Natural killer cell (primary cell): ENCODE measurements at regions not wholly inside any gene's neighbourhood (a gene's known extent, or its start where the extent isn't known, plus 50 kb on each side); places are given as distances from the start of the nearest gene placed in this dataset.

Experiments used
- ATAC-seq, 3 donors: fragments of 150-1000 bp in 2 of 3; fragments of 200-7000 bp in 1 of 3; cut with Tn5 transposase; 1 replicate in 1 of 3; 2 replicates in 2 of 3; pipeline ENCODE4 v1.10.0; 2021; ENCODE audit warnings: mild to moderate bottlenecking in 2 of 3, moderate library complexity in 2 of 3
- DNase-seq, 2 donors: peaks; one replicate each; pipeline versions ENCODE4 v3.0.0 to v3.0.0-alpha.2; 2013 to 2021; ENCODE audit warnings: mixed read lengths in 1 of 2
- H3K27ac ChIP-seq: one replicate; pipeline ENCODE4 v1.5.1; 2013; ENCODE audit warnings: mild to moderate bottlenecking, low read length
- H3K27me3 ChIP-seq: one replicate; pipeline ENCODE4 v1.6.1; 2013; ENCODE audit warnings: low read length; ENCODE audit not compliant: control insufficient read depth, insufficient read depth
- H3K36me3 ChIP-seq: one replicate; pipeline ENCODE4 v1.6.1; 2013; ENCODE audit warnings: low read length; ENCODE audit not compliant: control insufficient read depth, insufficient read depth
- H3K4me1 ChIP-seq: one replicate; pipeline ENCODE4 v1.6.1; 2013; ENCODE audit warnings: low read length; ENCODE audit not compliant: control insufficient read depth, insufficient read depth
- H3K4me3 ChIP-seq: one replicate; pipeline ENCODE4 v1.5.1; 2013; ENCODE audit warnings: low read length
- H3K9me3 ChIP-seq: one replicate; pipeline ENCODE4 v1.6.1; 2013; ENCODE audit warnings: low read length; ENCODE audit not compliant: control insufficient read depth, insufficient read depth
- H3K27ac Mint-ChIP-seq, 2 donors: one replicate each; pipeline ENCODE4 v1.8.0; 2022; ENCODE audit warnings: mild to moderate bottlenecking in 2 of 2, mixed read lengths in 2 of 2, moderate library complexity in 1 of 2
- H3K27me3 Mint-ChIP-seq, 2 donors: one replicate each; pipeline ENCODE4 v1.8.0; 2022; ENCODE audit warnings: low read depth in 2 of 2, mixed read lengths in 2 of 2
- H3K36me3 Mint-ChIP-seq: one replicate; pipeline ENCODE4 v1.8.0; 2022; ENCODE audit warnings: mixed read lengths
- H3K4me1 Mint-ChIP-seq, 2 donors: one replicate each; pipeline ENCODE4 v1.8.0; 2022; ENCODE audit warnings: mixed read lengths in 2 of 2
- H3K4me3 Mint-ChIP-seq: one replicate; pipeline ENCODE4 v1.8.0; 2022; ENCODE audit warnings: mild to moderate bottlenecking, moderate library complexity, mixed read lengths
- H3K9me3 Mint-ChIP-seq, 2 donors: one replicate each; pipeline ENCODE4 v1.8.0; 2022; ENCODE audit warnings: mixed read lengths in 2 of 2
- WGBS: methylation state at CpG from one replicate; pipeline ENCODE4 v1.1.7; 2013; ENCODE audit warnings: missing lambda C conversion rate; ENCODE audit not compliant: insufficient coverage; 5-methylcytosine and 5-hydroxymethylcytosine counted together
- intact Hi-C: fragments of 100-400 bp; cut with micrococcal nuclease; formaldehyde crosslinking; loops from one replicate; pipeline ENCODE4 v1.14.2; 2022
- TF ChIP-seq, protein P1 (sequence below): fragments of 200-600 bp; IDR thresholded peaks from one replicate; pipeline ENCODE4 v1.8.0; 2022; ENCODE audit warnings: antibody characterized with exemption

DNA sequence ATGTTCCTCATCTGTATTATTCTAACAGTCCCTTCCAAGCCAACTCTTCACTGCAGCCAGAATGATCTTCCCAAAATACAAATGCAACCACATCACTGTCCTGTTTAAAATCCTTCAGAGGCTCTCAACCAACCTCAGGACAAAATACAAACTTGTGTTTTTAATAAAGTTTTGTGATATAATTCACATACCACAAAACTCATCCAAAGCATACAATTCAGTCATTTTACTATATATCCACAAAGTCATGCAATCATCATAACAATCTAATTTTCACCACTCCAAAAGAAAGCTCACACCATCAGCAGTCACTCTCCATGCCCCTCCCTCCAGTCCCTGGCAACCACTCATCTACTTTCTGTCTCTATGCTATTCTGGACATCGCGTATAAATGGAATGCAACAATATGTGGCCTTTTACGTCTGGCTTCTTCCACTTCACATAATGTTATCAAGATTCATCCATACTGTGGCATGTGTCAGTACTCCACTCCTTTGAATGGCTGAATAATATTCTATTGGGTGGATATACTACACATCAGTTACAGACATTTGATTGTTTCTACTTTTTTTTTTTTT, 81.7 kb upstream of the DOCK9 start:
- H3K4me3 ChIP-seq, result no peak overlapping the region
- no peak overlapping the region for H3K27ac ChIP-seq
- Mint-ChIP-seq H3K36me3 (peaks cover 7% of the 10 kb centered on the region), H3K27ac (no peak overlapping the region), H3K4me3 (no peak overlapping the region), H3K9me3 (no peaks in the 10 kb centered on the region), H3K4me1 (peaks cover 38 to 39% of the 10 kb centered on the region in 2 donors), H3K27me3 (peaks cover 23 to 35% of the 10 kb centered on the region in 2 donors)
- 98% methylated on average over 3 of the region's 3 CpGs for WGBS
- intact Hi-C loops, result no loop called here
- H3K36me3 ChIP-seq, result no peaks in the 10 kb centered on the region
- ATAC-seq (no peak), DNase-seq (no peak)
- no peaks in the 10 kb centered on the region for H3K9me3 ChIP-seq
- peaks cover 22% of the 10 kb centered on the region for H3K4me1 ChIP-seq
- no peaks in the 10 kb centered on the region for H3K27me3 ChIP-seq
- TF ChIP-seq, protein P1, sequence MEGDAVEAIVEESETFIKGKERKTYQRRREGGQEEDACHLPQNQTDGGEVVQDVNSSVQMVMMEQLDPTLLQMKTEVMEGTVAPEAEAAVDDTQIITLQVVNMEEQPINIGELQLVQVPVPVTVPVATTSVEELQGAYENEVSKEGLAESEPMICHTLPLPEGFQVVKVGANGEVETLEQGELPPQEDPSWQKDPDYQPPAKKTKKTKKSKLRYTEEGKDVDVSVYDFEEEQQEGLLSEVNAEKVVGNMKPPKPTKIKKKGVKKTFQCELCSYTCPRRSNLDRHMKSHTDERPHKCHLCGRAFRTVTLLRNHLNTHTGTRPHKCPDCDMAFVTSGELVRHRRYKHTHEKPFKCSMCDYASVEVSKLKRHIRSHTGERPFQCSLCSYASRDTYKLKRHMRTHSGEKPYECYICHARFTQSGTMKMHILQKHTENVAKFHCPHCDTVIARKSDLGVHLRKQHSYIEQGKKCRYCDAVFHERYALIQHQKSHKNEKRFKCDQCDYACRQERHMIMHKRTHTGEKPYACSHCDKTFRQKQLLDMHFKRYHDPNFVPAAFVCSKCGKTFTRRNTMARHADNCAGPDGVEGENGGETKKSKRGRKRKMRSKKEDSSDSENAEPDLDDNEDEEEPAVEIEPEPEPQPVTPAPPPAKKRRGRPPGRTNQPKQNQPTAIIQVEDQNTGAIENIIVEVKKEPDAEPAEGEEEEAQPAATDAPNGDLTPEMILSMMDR, result no peak

DNA sequence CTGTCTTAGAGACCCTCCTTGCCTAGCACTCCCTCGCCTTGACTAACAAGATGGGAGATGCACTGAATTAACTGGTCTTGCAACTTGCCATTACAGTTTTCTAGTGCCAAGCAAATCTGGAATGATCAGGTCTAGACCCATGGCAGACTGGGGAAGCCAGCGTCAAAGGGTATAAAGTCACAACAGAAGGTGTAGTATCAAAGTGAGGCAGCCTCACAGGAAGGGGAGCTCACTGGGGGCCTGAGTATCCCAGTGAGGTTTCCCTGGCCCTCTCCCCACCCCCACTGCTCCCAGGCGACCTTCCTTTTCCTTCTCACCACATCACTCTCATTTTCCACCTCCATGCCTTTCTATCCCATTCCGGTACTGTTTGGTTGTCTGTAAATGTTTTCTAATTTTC, 83.5 kb upstream of the DOCK9 start:
- intact Hi-C loops, result no loop called here
- TF ChIP-seq, protein P1, result no peak
- Mint-ChIP-seq H3K4me3 (no peak overlapping the region), H3K27me3 (peaks cover 26 to 27% of the 10 kb centered on the region in 2 donors), H3K36me3 (peaks cover 7% of the 10 kb centered on the region), H3K27ac (no peak overlapping the region), H3K9me3 (no peaks in the 10 kb centered on the region), H3K4me1 (peaks cover 42 to 43% of the 10 kb centered on the region in 2 donors)
- Histone ChIP-seq H3K4me3 (no peak overlapping the region), H3K9me3 (no peaks in the 10 kb centered on the region), H3K27ac (no peak overlapping the region), H3K36me3 (no peaks in the 10 kb centered on the region), H3K4me1 (peaks cover 20% of the 10 kb centered on the region), H3K27me3 (no peaks in the 10 kb centered on the region)
- WGBS, result 95% methylated on average over 2 of the region's 4 CpGs
- ATAC-seq, result no peak
- no peak for DNase-seq

DNA sequence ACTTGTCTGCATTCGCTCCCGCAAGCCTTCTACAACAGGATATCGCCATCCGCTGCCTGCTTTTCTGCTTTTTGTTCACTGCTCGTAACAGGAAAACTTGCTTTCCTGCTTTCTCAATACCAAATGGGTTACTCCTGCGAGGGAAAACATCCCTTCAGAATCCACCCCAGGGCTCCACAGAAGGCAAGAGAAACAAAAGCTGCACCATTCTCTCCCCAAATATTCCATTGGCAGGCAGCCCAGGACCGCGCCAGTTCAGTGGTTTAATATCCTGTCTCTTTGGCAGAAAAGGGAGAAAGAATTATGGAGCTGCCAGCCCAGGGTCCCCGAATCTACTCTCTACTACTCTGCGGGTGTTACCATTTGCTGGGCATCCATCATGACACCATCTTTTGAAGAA, 84.7 kb upstream of the DOCK9 start:
- DNase-seq (no peak), ATAC-seq (no peak)
- no peaks in the 10 kb centered on the region for H3K9me3 ChIP-seq
- H3K4me1 ChIP-seq, result peaks cover 22% of the 10 kb centered on the region
- H3K27me3 Mint-ChIP-seq, result peaks cover 26 to 27% of the 10 kb centered on the region in 2 donors
- H3K4me3 ChIP-seq, result no peak overlapping the region
- intact Hi-C loops, result no loop called here
- peaks cover 7% of the 10 kb centered on the region for H3K36me3 Mint-ChIP-seq
- 49% methylated on average over 10 of the region's 10 CpGs for WGBS
- TF ChIP-seq, protein P1, result no peak
- no peak overlapping the region for H3K27ac ChIP-seq
- H3K4me3 Mint-ChIP-seq, result no peak overlapping the region
- no peaks in the 10 kb centered on the region for H3K27me3 ChIP-seq
- H3K27ac Mint-ChIP-seq, result no peak overlapping the region
- no peaks in the 10 kb centered on the region for H3K36me3 ChIP-seq
- no peaks in the 10 kb centered on the region for H3K9me3 Mint-ChIP-seq
- peaks cover 52 to 54% of the 10 kb centered on the region in 2 donors for H3K4me1 Mint-ChIP-seq

DNA sequence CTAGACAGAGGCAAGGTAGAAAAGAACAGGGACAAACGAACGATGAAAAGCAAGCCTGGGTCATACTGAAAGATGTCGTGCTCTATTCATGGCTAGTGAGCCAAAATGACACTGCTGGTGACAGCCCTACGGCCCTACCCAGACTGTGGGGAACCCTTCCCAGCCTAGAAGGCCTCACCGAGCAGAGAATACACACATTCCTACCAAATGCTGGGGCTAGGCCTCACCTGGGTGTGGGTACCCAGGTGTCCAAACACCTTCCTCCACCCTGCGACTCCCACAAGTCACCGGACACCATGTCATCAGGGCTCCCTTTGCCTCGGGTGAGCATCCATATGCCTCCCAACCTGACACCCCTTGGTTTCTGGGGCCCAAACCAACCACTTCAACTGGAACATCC, 85.3 kb upstream of the DOCK9 start:
- Histone ChIP-seq H3K27ac (no peak overlapping the region), H3K4me1 (peaks cover 22% of the 10 kb centered on the region), H3K4me3 (no peak overlapping the region), H3K9me3 (no peaks in the 10 kb centered on the region), H3K36me3 (no peaks in the 10 kb centered on the region), H3K27me3 (no peaks in the 10 kb centered on the region)
- no peaks in the 10 kb centered on the region for H3K9me3 Mint-ChIP-seq
- no peak overlapping the region for H3K4me3 Mint-ChIP-seq
- TF ChIP-seq, protein P1, result no peak
- intact Hi-C loops, result no loop called here
- H3K4me1 Mint-ChIP-seq, result peaks cover 52 to 59% of the 10 kb centered on the region in 2 donors
- no peak overlapping the region for H3K27ac Mint-ChIP-seq
- peaks cover 7% of the 10 kb centered on the region for H3K36me3 Mint-ChIP-seq
- H3K27me3 Mint-ChIP-seq, result peaks cover 26 to 27% of the 10 kb centered on the region in 2 donors
- 94% methylated on average over 8 of the region's 8 CpGs for WGBS
- ATAC-seq (no peak), DNase-seq (no peak)
